DND-41 (cell line): ENCODE measurements at regions not wholly inside any gene's neighbourhood (a gene's known extent, or its start where the extent isn't known, plus 50 kb on each side); places are given as distances from the start of the nearest gene placed in this dataset.

ENCODE experiments used
- CTCF ChIP-seq: IDR thresholded peaks from 2 replicates; pipeline ENCODE4 v1.5.1; 2012; ENCODE audit warnings: borderline replicate concordance, low read length, moderate library complexity, mild to moderate bottlenecking; ENCODE audit not compliant: poor library complexity, severe bottlenecking; ENCODE audit errors: extremely low read depth
- EZH2 ChIP-seq: IDR thresholded peaks from 3 replicates; pipeline ENCODE4 v1.6.1; 2012; ENCODE audit warnings: borderline replicate concordance, low read depth, mild to moderate bottlenecking, moderate library complexity, low read length, inconsistent platforms; ENCODE audit not compliant: severe bottlenecking

DNA sequence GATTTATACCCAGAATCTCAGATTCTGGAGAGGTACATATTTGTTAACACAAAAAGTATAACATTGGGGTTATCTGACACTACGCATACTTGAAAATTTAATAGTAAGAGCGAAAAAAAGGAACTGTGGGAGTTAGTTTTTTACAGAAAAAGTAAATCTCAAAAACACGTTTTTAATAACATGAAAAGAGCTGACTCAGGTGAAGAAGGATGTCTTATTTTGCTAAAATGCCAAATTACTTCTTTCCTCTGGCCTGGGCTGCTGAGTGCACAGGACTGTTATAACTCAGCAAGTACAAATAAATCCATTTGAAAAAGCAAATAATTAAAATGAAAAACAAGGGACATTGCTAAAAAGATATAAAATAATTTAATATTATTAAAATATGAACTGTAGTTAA is 1322.9 kb downstream of the ARAP2 start:
- TF ChIP-seq CTCF (no peak), EZH2 (no peak)
